ENCODE measurements at regions not wholly inside any gene's neighbourhood (a gene's known extent, or its start where the extent isn't known, plus 50 kb on each side); places are given as distances from the start of the nearest gene placed in this dataset.

DNA sequence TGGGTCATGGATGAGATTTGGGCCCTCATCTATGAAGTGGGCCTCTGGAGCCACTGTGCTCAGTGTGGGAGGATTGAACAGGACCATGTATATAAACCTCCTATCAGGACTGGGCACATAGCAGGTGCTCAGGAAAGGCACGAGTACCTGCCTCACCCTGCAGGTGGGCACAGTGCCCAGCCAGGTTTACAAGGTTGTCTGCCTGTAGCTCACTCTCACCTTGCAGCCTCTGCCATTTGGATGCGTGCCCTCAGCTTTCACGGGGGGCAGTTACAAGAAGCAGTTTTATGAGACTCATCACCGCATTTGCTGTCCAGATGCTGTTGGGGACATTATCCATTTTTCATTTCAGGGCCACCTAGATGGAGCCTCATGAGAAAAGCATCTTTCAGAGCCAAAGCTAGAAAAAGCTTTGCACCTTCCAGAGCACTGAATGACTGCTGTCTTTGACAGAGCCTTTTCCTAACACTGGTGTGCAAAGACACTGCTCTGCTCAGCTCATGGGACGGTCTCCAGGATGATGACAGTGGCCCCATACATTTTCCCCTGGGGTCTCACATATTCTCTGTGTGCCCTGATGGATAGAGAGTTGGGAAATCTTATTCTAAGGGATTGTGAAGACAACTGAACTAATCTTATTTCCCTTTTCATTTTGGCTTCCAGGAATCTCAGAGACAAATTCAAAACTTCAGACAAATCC is 327.5 kb upstream of the RTL1 start:
- H3K4me3 Mint-ChIP-seq: no peak overlapping the region
- CTCF ChIA-PET: no interaction called here
- TF ChIP-seq, protein P1, sequence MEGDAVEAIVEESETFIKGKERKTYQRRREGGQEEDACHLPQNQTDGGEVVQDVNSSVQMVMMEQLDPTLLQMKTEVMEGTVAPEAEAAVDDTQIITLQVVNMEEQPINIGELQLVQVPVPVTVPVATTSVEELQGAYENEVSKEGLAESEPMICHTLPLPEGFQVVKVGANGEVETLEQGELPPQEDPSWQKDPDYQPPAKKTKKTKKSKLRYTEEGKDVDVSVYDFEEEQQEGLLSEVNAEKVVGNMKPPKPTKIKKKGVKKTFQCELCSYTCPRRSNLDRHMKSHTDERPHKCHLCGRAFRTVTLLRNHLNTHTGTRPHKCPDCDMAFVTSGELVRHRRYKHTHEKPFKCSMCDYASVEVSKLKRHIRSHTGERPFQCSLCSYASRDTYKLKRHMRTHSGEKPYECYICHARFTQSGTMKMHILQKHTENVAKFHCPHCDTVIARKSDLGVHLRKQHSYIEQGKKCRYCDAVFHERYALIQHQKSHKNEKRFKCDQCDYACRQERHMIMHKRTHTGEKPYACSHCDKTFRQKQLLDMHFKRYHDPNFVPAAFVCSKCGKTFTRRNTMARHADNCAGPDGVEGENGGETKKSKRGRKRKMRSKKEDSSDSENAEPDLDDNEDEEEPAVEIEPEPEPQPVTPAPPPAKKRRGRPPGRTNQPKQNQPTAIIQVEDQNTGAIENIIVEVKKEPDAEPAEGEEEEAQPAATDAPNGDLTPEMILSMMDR (IDR thresholded peaks at IDR 0.05): no peak
- intact Hi-C loops (cut with micrococcal nuclease): no loop called here
- H3K4me1 Mint-ChIP-seq (ENCODE audit: low read depth): peaks cover under 1% of the 10 kb centered on the region
- no peaks in the 10 kb centered on the region for H3K36me3 Mint-ChIP-seq (ENCODE audit: low read depth)
- DNase-seq (no peak), ATAC-seq (no peak)
- H3K9me3 Mint-ChIP-seq: no peaks in the 10 kb centered on the region
- no peak overlapping the region for H3K27ac Mint-ChIP-seq
- H3K27me3 Mint-ChIP-seq: peaks cover 2% of the 10 kb centered on the region
- POLR2A ChIA-PET: no interaction called here

DNA sequence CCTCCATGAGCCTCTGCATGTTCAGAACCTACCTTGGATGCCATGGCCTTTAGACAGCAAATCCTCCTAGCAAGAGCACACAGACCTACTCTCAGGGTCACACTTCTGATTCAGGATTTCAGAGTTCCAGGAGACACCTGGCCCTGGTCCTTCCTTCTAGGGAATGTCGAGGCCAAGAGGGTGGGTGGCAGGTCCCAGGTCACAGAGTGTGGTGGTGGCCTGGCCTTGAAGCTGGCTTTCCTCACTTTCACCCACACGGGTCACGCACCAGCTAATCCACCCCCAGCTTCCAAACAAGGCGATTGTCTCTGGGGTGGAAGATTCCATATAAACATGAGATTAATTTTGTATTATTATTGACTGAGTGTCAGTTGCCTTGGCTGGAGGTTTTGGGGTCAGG is 328.3 kb upstream of the RTL1 start:
- Mint-ChIP-seq H3K36me3 (ENCODE audit: low read depth) (no peaks in the 10 kb centered on the region), H3K4me1 (ENCODE audit: low read depth) (no peaks in the 10 kb centered on the region), H3K4me3 (no peak overlapping the region), H3K9me3 (no peaks in the 10 kb centered on the region), H3K27me3 (peaks cover 2% of the 10 kb centered on the region), H3K27ac (no peak overlapping the region)
- TF ChIP-seq, protein P1 (IDR thresholded peaks at IDR 0.05): no peak
- DNase-seq (no peak), ATAC-seq (no peak)
- intact Hi-C loops (cut with micrococcal nuclease): no loop called here
- CTCF ChIA-PET: no interaction called here
- POLR2A ChIA-PET: no interaction called here

- H3K4me1 Mint-ChIP-seq (ENCODE audit: low read depth): no peaks in the 10 kb centered on the region
- H3K4me3 Mint-ChIP-seq: no peak overlapping the region
- ATAC-seq: no peak
- peaks cover 2% of the 10 kb centered on the region for H3K27me3 Mint-ChIP-seq
- ChIA-PET CTCF (no interaction called here), POLR2A (no interaction called here)
- DNase-seq: no peak
- H3K9me3 Mint-ChIP-seq: no peaks in the 10 kb centered on the region
- H3K27ac Mint-ChIP-seq: no peak overlapping the region
- intact Hi-C loops (cut with micrococcal nuclease): no loop called here
- TF ChIP-seq, protein P1 (IDR thresholded peaks at IDR 0.05): no peak
- H3K36me3 Mint-ChIP-seq (ENCODE audit: low read depth): no peaks in the 10 kb centered on the region
These were observed 328.8 kb upstream of the DIO3 start for GRCh38 chr14:101232340-101233020.

DNA sequence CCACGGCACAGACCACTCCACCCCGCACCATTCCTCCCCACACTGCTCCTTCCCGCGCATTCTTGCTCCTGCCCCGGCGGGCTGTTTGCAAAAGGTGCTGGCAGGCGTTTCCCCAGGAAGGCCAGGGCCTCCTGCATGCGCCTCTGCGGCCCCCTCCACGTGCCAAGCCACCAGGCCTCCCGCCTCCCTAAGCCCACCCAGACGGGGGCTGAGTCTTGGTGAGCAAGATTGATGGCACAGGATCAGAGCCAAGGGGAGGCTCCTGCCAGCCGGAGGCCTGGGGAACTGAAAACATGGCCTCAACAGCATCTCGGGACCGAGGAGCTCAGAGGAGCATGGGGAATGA is 328.3 kb upstream of the DIO3 start:
- Mint-ChIP-seq H3K36me3 (ENCODE audit: low read depth) (no peaks in the 10 kb centered on the region), H3K9me3 (no peaks in the 10 kb centered on the region), H3K27me3 (peaks cover 2% of the 10 kb centered on the region), H3K4me3 (no peak overlapping the region), H3K4me1 (ENCODE audit: low read depth) (no peaks in the 10 kb centered on the region), H3K27ac (no peak overlapping the region)
- ChIA-PET POLR2A (no interaction called here), CTCF (no interaction called here)
- TF ChIP-seq, protein P1 (IDR thresholded peaks at IDR 0.05): no peak
- no peak for DNase-seq
- intact Hi-C loops (cut with micrococcal nuclease): no loop called here
- no peak for ATAC-seq

DNA sequence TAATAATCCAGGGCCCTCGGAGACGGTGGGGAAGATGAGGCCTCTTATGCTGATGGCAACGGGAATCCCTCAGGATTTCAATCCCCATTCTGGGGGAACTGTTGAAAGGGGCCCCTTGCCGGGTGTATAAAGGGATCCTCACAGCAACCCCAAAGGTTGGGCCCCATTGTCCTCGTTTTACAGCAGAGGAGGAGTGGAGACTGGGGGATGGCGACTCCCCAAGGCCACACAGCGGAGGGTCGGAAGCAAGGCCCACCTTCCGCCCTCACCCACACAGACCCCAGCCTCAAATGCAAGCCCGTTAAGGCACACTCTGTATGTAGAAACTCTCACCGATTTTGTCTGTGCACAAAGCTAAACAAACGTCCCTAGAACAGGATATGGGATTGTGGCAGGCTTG is 327.9 kb upstream of the DIO3 start:
- no peaks in the 10 kb centered on the region for H3K36me3 Mint-ChIP-seq (ENCODE audit: low read depth)
- TF ChIP-seq, protein P1 (IDR thresholded peaks at IDR 0.05): no peak
- H3K4me1 Mint-ChIP-seq (ENCODE audit: low read depth): no peaks in the 10 kb centered on the region
- DNase-seq (no peak), ATAC-seq (no peak)
- peaks cover 2% of the 10 kb centered on the region for H3K27me3 Mint-ChIP-seq
- ChIA-PET POLR2A (no interaction called here), CTCF (no interaction called here)
- intact Hi-C loops (cut with micrococcal nuclease): no loop called here
- no peak overlapping the region for H3K4me3 Mint-ChIP-seq
- no peak overlapping the region for H3K27ac Mint-ChIP-seq
- H3K9me3 Mint-ChIP-seq: no peaks in the 10 kb centered on the region
